Astrocyte of the cerebellum (primary cell): ENCODE measurements at regions not wholly inside any gene's neighbourhood (a gene's known extent, or its start where the extent isn't known, plus 50 kb on each side); places are given as distances from the start of the nearest gene placed in this dataset.

Experiments
- DNase-seq: peaks from one replicate; pipeline ENCODE4 v3.0.0-alpha.2; 2011; ENCODE audit warnings: low read depth
- H3K4me3 ChIP-seq: 2 replicates; pipeline ENCODE4 v1.5.1; 2011; ENCODE audit warnings: mild to moderate bottlenecking, low read depth, low read length, moderate library complexity
- in situ Hi-C: cut with HindIII; loops from 2 replicates; pipeline ENCODE4 v1.10.0; 2017; ENCODE audit warnings: low sequenced_read_pairs
- TF ChIP-seq, protein P1 (sequence below): IDR thresholded peaks from 2 replicates; pipeline ENCODE4 v1.5.1; 2012; ENCODE audit warnings: low read length, low read depth, moderate library complexity, mild to moderate bottlenecking; ENCODE audit errors: missing control alignments

DNA sequence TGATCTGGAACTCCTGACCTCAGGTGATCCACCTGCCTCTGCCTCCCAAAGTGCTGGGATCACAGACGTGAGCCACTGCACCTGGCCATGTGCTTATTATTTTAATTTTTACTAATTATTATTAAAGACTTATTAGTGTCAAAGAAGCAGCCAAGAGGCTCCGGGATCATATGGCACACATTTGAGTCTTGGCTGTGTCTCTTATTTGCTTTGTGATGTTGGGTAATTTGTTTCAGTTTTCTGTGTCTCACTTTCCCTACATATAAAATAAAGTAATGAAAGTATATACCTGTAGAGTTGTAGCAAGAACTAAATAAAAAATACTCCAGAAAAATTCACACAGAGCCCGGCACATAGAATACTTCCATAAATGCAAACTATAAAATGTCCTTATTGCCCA is 238.0 kb upstream of the TBL1XR1 start:
- TF ChIP-seq, protein P1, sequence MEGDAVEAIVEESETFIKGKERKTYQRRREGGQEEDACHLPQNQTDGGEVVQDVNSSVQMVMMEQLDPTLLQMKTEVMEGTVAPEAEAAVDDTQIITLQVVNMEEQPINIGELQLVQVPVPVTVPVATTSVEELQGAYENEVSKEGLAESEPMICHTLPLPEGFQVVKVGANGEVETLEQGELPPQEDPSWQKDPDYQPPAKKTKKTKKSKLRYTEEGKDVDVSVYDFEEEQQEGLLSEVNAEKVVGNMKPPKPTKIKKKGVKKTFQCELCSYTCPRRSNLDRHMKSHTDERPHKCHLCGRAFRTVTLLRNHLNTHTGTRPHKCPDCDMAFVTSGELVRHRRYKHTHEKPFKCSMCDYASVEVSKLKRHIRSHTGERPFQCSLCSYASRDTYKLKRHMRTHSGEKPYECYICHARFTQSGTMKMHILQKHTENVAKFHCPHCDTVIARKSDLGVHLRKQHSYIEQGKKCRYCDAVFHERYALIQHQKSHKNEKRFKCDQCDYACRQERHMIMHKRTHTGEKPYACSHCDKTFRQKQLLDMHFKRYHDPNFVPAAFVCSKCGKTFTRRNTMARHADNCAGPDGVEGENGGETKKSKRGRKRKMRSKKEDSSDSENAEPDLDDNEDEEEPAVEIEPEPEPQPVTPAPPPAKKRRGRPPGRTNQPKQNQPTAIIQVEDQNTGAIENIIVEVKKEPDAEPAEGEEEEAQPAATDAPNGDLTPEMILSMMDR: no peak
- H3K4me3 ChIP-seq: no peak overlapping the region
- in situ Hi-C loops: no loop called here
- DNase-seq: no peak

DNA sequence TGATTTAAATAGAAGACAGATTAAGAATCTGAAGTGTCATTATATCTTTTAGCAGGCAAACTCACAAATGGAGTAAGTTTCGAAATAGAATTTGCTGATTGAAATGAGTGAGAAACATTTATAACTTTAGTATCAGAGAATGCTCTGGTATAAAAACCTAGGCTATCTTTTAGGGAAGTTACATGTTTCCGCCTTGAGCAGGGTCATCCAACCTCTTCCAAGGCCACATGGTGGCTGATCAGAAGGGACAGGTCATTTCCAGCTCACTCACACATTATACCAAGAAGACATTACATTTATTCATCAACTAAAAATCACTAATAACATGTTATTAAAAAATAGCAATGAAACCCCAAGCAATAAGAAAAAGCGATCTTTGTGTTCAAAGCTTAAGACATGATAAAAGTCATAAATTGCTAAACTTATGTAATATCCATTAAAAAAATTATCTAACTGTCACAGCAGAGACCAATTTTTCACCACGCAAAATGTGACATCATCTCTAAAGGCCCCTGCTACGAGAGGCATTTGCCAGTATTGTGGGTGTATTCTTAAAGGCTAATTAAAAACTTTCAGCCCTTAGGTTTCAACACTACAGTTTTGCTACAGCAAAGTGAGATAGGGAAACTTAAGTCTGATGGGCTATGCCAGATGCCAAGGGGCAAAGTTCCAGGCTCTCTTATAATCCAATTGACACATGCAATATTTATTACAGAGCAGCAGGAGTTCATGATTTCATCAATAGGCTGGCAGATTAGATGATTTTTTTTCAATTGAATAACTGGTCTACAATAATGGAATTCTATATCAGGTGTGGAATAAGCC is 240.4 kb upstream of the TBL1XR1 start:
- in situ Hi-C loops: no loop called here
- DNase-seq: no peak
- H3K4me3 ChIP-seq: no peak overlapping the region

DNA sequence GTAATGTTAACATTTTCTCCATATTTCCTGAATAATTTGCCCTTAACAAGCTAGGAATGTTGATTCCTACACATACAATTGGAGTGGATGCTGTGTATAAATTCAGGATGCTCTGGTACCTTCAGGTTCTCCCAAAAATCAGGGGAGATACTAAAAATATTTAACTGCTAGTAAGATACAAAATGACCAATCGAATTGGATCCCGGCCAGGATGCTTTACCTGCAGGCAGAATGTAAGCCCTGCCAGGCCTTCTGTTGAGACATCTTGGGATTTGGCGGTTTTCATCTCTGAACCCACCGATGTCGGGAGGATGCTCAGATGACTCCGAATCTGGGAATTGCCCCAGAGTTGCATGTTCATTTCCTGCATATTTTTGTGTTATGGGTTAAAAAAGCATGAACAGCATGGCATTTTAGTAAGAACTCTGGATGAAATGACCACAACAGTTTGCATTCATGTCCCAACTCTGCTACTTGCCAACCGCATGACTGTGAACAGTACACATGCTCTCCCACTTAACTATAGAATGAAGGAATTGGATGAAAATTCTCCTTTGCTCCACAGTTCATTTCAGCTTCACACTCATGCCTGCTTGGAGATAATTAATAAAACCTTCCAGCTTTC is 241.4 kb upstream of the TBL1XR1 start:
- in situ Hi-C loops: no loop called here
- TF ChIP-seq, protein P1: no peak
- no peak for DNase-seq
- H3K4me3 ChIP-seq: no peak overlapping the region

More for the DNA sequence above, 240.4 kb upstream of the TBL1XR1 start:
- TF ChIP-seq, protein P1: no peak

DNA sequence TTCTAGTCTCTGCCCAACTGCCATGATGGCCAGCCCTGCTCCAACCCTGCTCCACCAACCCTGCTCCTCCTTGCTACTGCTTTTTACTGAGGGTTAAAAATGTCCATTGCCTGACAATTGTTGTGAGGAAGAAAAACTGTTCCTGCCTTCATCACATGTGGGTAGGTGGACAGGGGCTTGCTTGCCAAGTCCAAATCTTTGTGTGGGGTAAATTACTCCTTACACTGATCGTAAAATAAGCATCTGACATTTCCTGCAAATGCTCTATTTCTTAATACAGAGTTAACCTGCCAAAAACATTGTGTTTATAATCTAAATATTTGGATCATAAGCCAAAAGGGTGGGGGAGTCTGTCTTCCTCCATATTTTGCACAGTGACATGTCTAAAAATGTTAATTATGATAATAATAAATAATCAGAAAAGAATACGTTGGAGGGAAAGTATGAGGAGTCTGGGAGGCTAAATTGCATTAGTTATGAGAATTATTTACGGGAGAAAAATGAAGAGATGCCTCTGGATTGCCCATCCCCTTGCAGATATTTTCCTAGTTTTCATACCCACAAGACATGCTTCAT is 242.5 kb upstream of the TBL1XR1 start:
- in situ Hi-C loops: no loop called here
- no peak overlapping the region for H3K4me3 ChIP-seq
- no peak for DNase-seq
- TF ChIP-seq, protein P1: no peak

DNA sequence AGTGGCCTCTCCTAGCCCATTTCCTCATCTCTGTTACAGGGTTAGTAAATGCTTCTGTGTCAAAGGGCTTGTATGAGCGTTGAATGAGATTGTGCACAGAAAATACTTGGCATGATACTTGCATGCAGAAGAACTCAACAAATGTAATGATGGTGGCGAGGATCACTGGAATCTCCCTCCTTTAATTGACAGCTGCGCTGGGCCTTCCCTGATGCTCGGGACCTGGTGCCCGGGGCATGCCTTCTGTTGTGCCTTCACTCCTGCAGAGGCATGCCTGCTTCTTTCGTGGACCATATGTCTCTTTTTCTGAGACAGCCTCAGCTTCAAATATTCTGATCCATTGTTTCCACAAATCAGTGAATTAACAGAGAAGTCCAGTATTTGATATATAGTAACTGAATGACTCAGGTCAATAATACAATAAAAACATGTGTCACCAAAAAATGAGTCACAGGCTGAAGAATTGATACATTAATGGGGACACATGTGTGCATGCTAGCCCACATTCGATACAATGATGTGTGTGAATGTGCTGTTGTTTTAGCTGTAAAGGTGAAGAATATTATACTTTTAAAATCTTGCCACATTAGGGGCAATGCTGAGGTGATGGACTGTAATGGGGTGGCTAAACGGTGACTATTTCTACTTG is 243.3 kb upstream of the TBL1XR1 start:
- TF ChIP-seq, protein P1: no peak
- in situ Hi-C loops: no loop called here
- no peak overlapping the region for H3K4me3 ChIP-seq
- DNase-seq: no peak

DNA sequence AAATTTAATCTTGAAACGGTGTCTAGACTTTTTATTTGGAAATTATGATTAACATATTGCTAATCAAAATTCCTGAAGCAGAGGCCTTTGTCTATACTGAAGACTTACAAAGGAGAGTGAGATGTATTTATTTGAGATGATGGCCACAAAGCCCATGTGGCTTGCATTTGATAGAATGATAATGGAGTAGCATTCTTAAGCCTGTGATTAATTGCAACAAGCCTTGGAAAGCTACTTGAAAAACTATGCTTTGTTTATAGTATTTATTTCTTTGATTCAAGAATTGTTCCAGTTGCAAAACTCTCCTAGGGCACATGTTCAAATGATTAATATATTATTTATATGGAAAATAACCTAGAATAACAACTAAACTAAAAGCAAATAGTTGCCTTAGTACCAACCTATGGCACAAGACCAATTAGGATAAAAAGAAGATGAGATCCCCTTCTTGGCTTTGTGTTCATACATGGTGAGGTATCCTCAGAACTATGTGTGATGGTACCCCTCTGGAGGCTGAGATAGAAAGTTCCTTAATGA is 244.1 kb upstream of the TBL1XR1 start:
- in situ Hi-C loops: no loop called here
- TF ChIP-seq, protein P1: no peak
- no peak for DNase-seq
- no peak overlapping the region for H3K4me3 ChIP-seq
